ENCODE measurements at regions not wholly inside any gene's neighbourhood (a gene's known extent, or its start where the extent isn't known, plus 50 kb on each side); places are given as distances from the start of the nearest gene placed in this dataset.

GRCh38 chr5:28156981-28157380, 1118.6 kb upstream of the CDH9 start:
- DNase-seq (ENCODE audit: low spot score): no peak

- no peak for DNase-seq (ENCODE audit: low spot score)
Observed at GRCh38 chr5:28143519-28143918, 1105.1 kb upstream of the CDH9 start.

- no peak for DNase-seq (ENCODE audit: low spot score)
Observed at GRCh38 chr5:28132151-28132550, 1093.8 kb upstream of the CDH9 start.

- DNase-seq (ENCODE audit: low spot score): no peak
Observed at GRCh38 chr5:28117691-28118090, 1079.3 kb upstream of the CDH9 start.

GRCh38 chr5:28117273-28117672, 1078.9 kb upstream of the CDH9 start:
- DNase-seq (ENCODE audit: low spot score): no peak

- no peak for DNase-seq (ENCODE audit: low spot score)
Observed at GRCh38 chr5:28110781-28111180, 1072.4 kb upstream of the CDH9 start.

- no peak for DNase-seq (ENCODE audit: low spot score)
Observed at GRCh38 chr5:28104080-28104479, 1065.7 kb upstream of the CDH9 start.

GRCh38 chr5:28084069-28084468, 1045.7 kb upstream of the CDH9 start:
- no peak for DNase-seq (ENCODE audit: low spot score)

GRCh38 chr5:28082610-28083009, 1044.2 kb upstream of the CDH9 start:
- DNase-seq (ENCODE audit: low spot score): no peak

- DNase-seq (ENCODE audit: low spot score): no peak
Observed at GRCh38 chr5:28077291-28078240, 1039.2 kb upstream of the CDH9 start.

- DNase-seq (ENCODE audit: low spot score): no peak
Observed at GRCh38 chr5:28066856-28067255, 1028.5 kb upstream of the CDH9 start.

GRCh38 chr5:28065656-28066055, 1027.3 kb upstream of the CDH9 start:
- no peak for DNase-seq (ENCODE audit: low spot score)

- DNase-seq (ENCODE audit: low spot score): no peak
Observed at GRCh38 chr5:28046596-28046995, 1008.2 kb upstream of the CDH9 start.

GRCh38 chr5:28027851-28028250, 989.5 kb upstream of the CDH9 start:
- DNase-seq (ENCODE audit: low spot score): no peak

GRCh38 chr5:28017178-28017577, 978.8 kb upstream of the CDH9 start:
- no peak for DNase-seq (ENCODE audit: low spot score)

GRCh38 chr5:28014779-28015178, 976.4 kb upstream of the CDH9 start:
- peak; percentile 9 for DNase-seq (ENCODE audit: low spot score)

- DNase-seq (ENCODE audit: low spot score): no peak
Observed at GRCh38 chr5:28012538-28012937, 974.2 kb upstream of the CDH9 start.

GRCh38 chr5:28009576-28009975, 971.2 kb upstream of the CDH9 start:
- no peak for DNase-seq (ENCODE audit: low spot score)

GRCh38 chr5:27996665-27997064, 958.3 kb upstream of the CDH9 start:
- no peak for DNase-seq (ENCODE audit: low spot score)

- DNase-seq (ENCODE audit: low spot score): no peak
Observed at GRCh38 chr5:27995867-27996266, 957.5 kb upstream of the CDH9 start.

GRCh38 chr5:27978322-27978721, 939.9 kb upstream of the CDH9 start:
- DNase-seq (ENCODE audit: low spot score): no peak

GRCh38 chr5:27969157-27969556, 930.8 kb upstream of the CDH9 start:
- no peak for DNase-seq (ENCODE audit: low spot score)

- no peak for DNase-seq (ENCODE audit: low spot score)
Observed at GRCh38 chr5:27963050-27963783, 924.8 kb upstream of the CDH9 start.
